ENCODE measurements at regions not wholly inside any gene's neighbourhood (a gene's known extent, or its start where the extent isn't known, plus 50 kb on each side); places are given as distances from the start of the nearest gene placed in this dataset.
"Not testable (repeated sequence)": the region's sequence is repeated elsewhere in the genome, so short reads cannot be mapped to it uniquely, and the experiment has no call there.

GRCh38 chr3:171915275-171915674, 72.1 kb downstream of the TMEM212 start:
- no peak for DNase-seq

- no peak for DNase-seq
Measured at GRCh38 chr3:171916888-171917287, 73.7 kb downstream of the TMEM212 start.

DNA sequence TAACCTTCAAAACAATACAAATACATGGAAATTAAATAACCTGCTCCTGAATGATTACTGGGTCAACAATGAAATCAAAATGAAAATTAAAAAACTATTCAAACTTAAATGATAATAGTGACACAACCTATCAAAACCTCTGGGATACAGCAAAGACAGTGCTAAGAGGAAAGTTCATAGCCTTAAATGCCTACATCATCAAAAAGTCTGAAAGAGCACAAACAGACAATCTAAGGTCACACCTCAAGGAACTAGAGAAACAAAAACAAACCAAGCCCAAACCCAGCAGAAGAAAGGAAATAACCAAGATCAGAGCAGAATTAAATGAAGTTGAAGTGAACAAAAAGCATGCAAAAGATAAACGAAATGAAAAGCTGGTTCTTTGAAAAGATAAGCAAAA, 79.5 kb downstream of the TMEM212 start:
- DNase-seq = not testable (repeated sequence)

GRCh38 chr3:171923668-171924067, 80.5 kb downstream of the TMEM212 start:
- not testable (repeated sequence) for DNase-seq

DNA sequence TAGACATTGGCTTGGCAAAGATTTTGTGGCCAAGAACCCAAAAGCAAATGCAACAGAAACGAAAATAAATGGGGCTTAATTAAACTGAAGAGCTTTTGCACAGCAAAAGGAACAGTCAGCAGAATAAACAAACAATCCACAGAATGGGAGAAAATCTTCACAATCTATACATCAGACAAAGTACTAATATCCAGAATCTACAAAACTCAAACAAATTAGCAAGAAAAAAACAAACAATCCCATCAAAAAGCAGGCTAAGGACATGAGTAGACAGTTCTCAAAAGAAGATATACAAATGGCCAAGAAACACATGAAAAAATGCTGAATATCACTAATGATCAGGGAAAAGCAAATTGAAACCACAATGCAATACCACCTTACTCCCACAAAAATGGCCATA, 81.7 kb downstream of the TMEM212 start:
- not testable (repeated sequence) for DNase-seq

DNA sequence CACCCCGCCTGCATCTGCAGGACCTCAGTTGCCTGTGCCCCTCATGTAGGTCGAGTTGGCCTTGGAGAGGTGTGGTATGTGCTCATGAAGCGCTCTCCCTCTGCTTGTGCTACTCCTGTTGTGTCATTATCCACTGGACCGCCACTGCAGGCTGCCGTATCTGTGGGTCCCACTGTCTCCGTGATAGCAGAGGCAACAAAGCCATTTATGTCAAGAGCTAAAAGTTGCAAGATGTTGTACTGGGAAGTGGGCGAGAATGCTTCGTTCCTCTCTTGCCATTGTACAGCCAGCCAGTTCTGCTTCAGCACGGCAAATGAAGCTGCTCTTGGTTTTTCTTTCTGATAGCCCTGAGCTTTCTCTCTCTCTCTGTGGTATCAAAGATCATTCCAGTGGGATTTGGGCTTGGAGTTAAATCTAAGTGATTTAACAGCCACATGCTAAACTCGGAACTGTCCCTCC, 89.0 kb downstream of the TMEM212 start:
- no peak for DNase-seq

- DNase-seq = no peak
Measured at GRCh38 chr3:171933441-171933840, 90.3 kb downstream of the TMEM212 start.

- DNase-seq = no peak
Measured at GRCh38 chr3:171935261-171936123, 92.3 kb downstream of the TMEM212 start.

- no peak for DNase-seq
Measured at GRCh38 chr3:171936191-171936841, 93.2 kb downstream of the TMEM212 start.

DNA sequence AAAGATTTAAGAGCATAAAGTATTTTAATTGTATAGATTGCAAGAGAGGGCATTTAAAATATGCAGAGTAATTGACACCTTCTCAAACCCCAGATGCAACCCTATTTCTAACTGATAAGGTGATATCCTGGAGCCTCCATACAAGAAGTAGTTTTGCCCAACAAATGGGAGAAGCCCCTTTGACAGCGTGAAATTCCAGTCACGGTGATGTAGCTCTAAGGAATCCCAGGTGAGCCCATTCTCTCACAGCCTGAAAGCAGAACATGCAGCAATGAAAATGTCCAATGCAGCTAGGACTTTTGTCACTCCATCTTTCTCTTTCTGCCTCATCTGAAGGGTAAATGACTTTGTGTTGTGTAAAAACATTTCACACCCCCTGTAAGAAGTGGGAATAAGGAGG, 96.4 kb downstream of the TMEM212 start:
- DNase-seq = no peak

DNA sequence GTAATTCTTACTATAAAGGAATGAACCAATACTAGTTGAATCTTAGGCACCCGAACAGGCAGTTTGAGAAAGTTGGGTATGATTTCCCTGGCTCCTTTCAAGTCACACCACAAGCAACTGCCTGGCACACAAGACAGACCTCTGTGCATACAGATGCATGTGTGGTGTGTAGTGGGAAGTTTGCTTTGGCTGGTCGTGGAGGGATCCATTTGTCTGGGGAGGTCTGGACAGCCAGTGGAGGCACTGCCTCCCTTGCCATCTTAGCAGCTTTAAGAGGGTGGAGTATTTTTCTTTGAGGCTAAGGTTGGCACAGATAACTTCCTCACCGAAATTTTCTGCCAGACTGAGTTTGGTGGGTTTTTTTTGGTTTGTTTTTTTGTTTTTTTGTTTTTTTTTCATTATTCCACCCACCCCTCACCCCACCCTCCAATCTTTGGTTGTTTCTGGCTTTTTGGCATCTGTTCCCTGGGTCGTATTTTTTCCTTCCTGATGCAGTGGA, 97.1 kb downstream of the TMEM212 start:
- no peak for DNase-seq

DNA sequence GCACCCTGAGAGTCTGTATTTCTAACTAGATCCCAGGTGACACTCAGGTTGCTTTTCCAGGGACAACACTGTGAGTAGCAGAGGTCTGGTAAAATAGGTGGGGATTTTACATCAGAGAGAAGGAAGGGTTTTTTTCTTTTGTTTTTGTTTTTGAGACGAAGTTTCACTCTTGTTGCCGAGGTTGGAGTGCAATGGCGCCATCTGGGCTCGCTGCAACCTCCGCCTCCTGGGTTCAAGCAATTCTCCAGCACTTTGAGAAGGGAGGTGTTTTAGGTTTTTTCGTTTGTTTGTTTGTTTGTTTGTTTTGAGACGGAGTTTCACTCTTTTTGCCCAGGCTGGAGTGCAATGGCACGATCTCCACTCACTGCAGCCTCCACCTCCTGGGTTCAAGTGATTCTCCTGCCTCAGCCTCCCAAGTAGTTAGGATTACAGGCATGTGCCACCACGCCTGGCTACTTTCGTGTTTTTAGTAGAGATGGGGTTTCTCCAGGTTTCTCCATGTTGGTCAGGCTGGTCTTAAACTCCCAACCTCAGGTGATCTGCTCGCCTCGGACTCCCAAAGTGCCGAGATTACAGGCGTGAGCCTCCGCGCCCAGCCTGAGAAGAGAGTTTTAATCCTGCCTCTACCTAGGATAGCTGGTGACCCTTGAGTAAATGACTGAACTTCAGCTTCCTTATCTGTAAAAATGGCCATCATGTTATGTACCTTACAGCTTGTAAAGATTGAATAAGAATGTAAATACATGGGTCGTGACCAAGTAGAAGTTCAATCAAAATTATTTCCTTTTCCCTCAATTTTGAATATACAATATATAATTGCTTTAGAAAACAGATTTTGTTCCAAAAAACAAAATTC, 95.9 kb upstream of the FNDC3B start:
- no peak for DNase-seq

DNA sequence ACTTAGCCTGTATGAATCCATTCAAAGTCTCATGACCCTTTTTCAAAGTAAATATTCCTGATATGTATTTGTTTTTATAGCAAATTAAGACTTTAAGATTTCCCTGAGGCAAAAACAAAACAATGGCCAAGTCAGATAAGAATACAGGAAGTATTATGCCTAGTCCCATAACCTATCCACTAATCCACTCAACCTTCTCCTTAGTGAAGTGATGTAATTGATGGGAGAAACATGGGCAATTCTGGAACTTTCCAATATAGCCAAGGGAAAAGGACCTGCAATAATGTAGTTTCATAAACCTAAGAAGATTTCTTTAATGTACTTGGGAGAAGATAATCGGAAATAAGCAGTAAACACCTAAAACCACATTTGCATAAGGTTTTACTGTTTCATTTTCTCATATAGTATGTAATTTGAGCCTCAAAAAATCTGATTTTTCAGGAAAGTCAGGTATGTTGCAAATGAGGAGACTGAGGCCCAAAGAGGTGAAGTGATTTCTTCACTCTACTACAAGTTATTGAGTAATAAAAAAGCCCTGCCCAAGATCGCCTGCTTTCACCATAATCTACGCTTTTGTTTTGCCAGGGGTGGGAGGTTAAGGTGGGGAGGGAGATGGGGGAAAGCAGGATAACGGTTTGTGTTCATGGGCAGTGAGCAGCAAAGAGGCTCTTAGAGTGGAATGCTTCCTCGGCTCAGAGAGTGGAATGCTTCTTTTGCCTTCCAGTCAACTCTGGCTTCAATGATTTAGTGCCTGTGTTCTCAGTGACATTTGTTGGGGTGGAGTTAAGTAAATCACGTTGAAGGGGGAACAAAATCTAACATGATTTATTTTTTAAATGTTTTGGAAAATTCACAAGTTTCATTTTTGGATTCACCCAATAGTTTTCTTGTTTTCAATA, 95.0 kb upstream of the FNDC3B start:
- DNase-seq = no peak

DNA sequence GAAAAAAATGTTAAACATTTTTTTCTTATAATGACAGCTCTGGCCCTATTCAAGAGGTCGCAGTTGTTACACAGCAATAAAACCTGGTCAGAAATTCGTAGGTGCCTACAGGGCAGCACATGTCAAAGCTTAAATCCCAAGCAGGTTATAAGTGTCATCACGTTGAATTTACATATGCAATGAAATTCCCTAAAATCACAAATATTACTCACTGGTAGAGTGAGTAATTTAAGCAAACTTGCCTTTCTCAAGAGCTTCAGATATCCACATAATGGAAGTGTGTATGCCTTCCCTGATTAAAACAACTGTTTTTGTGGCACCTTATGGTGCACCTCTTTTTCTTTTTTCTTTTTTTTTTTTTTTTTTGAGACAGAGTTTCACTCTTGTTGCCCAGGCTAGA, 90.7 kb upstream of the FNDC3B start:
- DNase-seq = no peak

- no peak for DNase-seq
Measured at GRCh38 chr3:171949554-171949953, 89.8 kb upstream of the FNDC3B start.

- DNase-seq = peak in 1 of 2 donors; percentile 69
Measured at GRCh38 chr3:171950373-171950772, 89.0 kb upstream of the FNDC3B start.

DNA sequence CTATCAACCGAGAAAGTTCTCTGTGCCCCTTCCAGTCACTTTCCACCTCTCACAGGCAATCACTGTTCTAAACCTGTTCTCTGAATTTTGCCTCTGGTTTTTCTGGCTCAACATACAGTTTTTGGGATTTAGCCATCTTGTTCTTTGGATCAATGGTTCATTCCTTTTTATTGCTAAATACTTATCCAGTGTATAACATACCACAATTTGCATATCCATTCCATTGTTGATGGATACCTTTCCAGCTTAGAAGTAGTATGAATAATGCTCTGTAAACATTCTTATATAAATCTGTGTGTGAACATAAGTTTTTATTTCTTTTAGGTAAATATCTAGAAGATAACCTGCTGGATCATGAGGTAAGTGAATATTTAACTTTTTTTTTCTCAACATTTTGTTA, 87.8 kb upstream of the FNDC3B start:
- DNase-seq = no peak

DNA sequence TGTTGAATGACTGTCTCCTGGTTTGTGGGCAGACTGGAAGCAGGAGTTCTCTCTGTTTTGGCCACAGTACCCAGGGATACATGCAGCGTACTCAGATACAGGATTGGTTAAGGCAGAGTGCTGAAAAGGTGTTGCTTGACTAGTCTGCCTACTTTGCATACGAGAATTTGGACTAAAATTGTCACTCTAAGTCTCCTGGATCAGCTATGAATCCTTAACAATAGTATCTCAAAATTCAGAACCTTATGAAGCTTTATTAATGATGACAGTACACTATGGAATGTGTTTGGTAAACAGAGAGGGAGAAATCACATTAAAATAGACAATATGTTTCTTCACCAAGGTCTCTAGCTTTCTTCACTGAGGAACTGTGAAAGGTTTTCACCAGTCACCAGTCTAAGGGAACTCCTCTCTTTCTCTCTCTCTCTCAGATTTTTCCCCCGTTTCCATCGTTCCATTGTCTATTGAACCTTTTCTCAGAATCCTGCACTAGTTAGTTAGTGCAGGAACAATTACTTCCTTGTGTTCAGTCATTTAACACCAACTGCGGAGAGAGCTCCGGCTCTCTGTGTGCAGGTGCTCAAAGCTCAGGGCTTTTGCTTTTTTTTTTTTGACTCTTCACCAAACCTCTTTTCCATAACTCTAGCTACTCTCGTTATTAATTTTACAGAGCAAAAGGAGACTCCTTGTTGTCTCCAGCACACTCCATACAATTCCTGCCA, 85.9 kb upstream of the FNDC3B start:
- no peak for DNase-seq

GRCh38 chr3:171954690-171955383, 84.5 kb upstream of the FNDC3B start:
- no peak for DNase-seq

GRCh38 chr3:171955598-171955997, 83.8 kb upstream of the FNDC3B start:
- DNase-seq = no peak

Data from bone marrow (tissue), 2 donors.